CD4-positive, CD25-positive, alpha-beta regulatory T cell (primary cell): ENCODE measurements at regions not wholly inside any gene's neighbourhood (a gene's known extent, or its start where the extent isn't known, plus 50 kb on each side); places are given as distances from the start of the nearest gene placed in this dataset.
A peak's percentile ranks its signal among the peaks of the same experiment; 100 is the strongest.

Experiments
- ATAC-seq, 2 donors: fragments of 150-1000 bp; cut with Tn5 transposase; one replicate each; pipeline ENCODE4 v1.10.0; 2021; ENCODE audit warnings: low read depth in 2 of 2, moderate number of reproducible peaks in 2 of 2, moderate library complexity in 1 of 2
- DNase-seq, 3 donors: peaks; one replicate each; pipeline versions ENCODE4 v3.0.0 to v3.0.0-alpha.2; 2012 to 2022; ENCODE audit warnings: mixed read lengths in 1 of 3
- H3K27ac ChIP-seq: one replicate; pipeline ENCODE4 v1.7.0; 2013; ENCODE audit warnings: mild to moderate bottlenecking, low read length; ENCODE audit not compliant: insufficient read depth, poor library complexity, severe bottlenecking
- H3K27me3 ChIP-seq: one replicate; pipeline ENCODE4 v1.7.0; 2013; ENCODE audit warnings: low read length; ENCODE audit not compliant: control insufficient read depth, insufficient read depth
- H3K36me3 ChIP-seq: one replicate; pipeline ENCODE4 v1.7.0; 2013; ENCODE audit warnings: mild to moderate bottlenecking, low read length, moderate library complexity; ENCODE audit not compliant: control insufficient read depth, insufficient read depth
- H3K4me1 ChIP-seq: 2 replicates; pipeline ENCODE4 v1.7.0; 2013; ENCODE audit warnings: mild to moderate bottlenecking, low read length; ENCODE audit not compliant: insufficient read depth, control insufficient read depth, poor library complexity, severe bottlenecking
- H3K4me3 ChIP-seq: one replicate; pipeline ENCODE4 v1.7.0; 2013; ENCODE audit warnings: low read depth, mild to moderate bottlenecking, low read length, moderate library complexity
- H3K9me3 ChIP-seq, 2 experiments: 1 replicate in 1 of 2; 2 replicates in 1 of 2; pipeline ENCODE4 v1.7.0; 2013; ENCODE audit warnings: low read length in 2 of 2, mild to moderate bottlenecking in 1 of 2, moderate library complexity in 1 of 2; ENCODE audit not compliant: control insufficient read depth in 2 of 2
- H3K27ac Mint-ChIP-seq, 3 donors: one replicate each; pipeline ENCODE4 v1.8.0; 2020 to 2022; ENCODE audit warnings: mild to moderate bottlenecking in 3 of 3, mixed read lengths in 3 of 3, moderate library complexity in 2 of 3
- H3K27me3 Mint-ChIP-seq: one replicate; pipeline ENCODE4 v1.8.0; 2022; ENCODE audit warnings: mild to moderate bottlenecking, mixed read lengths
- H3K36me3 Mint-ChIP-seq: one replicate; pipeline ENCODE4 v1.8.0; 2020; ENCODE audit warnings: mixed read lengths
- H3K4me1 Mint-ChIP-seq, 4 donors: one replicate each; pipeline ENCODE4 v1.8.0; 2020 to 2022; ENCODE audit warnings: mixed read lengths in 4 of 4, mild to moderate bottlenecking in 1 of 4
- H3K4me3 Mint-ChIP-seq, 4 donors: one replicate each; pipeline ENCODE4 v1.8.0; 2020 to 2022; ENCODE audit warnings: mild to moderate bottlenecking in 4 of 4, mixed read lengths in 4 of 4, moderate library complexity in 3 of 4
- H3K9me3 Mint-ChIP-seq, 7 donors: one replicate each; pipeline ENCODE4 v1.8.0; 2020 to 2022; ENCODE audit warnings: mixed read lengths in 7 of 7, mild to moderate bottlenecking in 3 of 7, moderate library complexity in 2 of 7

GRCh38 chr2:22198381-22199283, 1074.9 kb downstream of the TDRD15 start:
- DNase-seq (no peak), ATAC-seq (no peak)
- peaks cover under 1 to 18% (median 2%) of the 10 kb centered on the region in 7 donors for H3K9me3 Mint-ChIP-seq
- Histone ChIP-seq H3K27ac (no peak overlapping the region), H3K4me1 (no peaks in the 10 kb centered on the region), H3K9me3 (no peaks in the 10 kb centered on the region), H3K36me3 (no peaks in the 10 kb centered on the region), H3K4me3 (no peak overlapping the region), H3K27me3 (no peaks in the 10 kb centered on the region)
- H3K4me3 Mint-ChIP-seq = no peak overlapping the region
- no peaks in the 10 kb centered on the region for H3K27me3 Mint-ChIP-seq
- no peaks in the 10 kb centered on the region for H3K4me1 Mint-ChIP-seq
- no peaks in the 10 kb centered on the region for H3K36me3 Mint-ChIP-seq
- H3K27ac Mint-ChIP-seq = no peak overlapping the region

- no peak for ATAC-seq
- H3K27me3 Mint-ChIP-seq = no peaks in the 10 kb centered on the region
- no peak overlapping the region for H3K27ac Mint-ChIP-seq
- H3K36me3 ChIP-seq = no peaks in the 10 kb centered on the region
- H3K4me1 ChIP-seq = no peaks in the 10 kb centered on the region
- H3K27ac ChIP-seq = no peak overlapping the region
- H3K9me3 Mint-ChIP-seq = peaks cover 0 to 16% (median 4%) of the 10 kb centered on the region in 7 donors
- H3K4me3 Mint-ChIP-seq = no peak overlapping the region
- no peaks in the 10 kb centered on the region for H3K4me1 Mint-ChIP-seq
- no peaks in the 10 kb centered on the region for H3K36me3 Mint-ChIP-seq
- H3K9me3 ChIP-seq = no peaks in the 10 kb centered on the region
- H3K27me3 ChIP-seq = no peaks in the 10 kb centered on the region
- no peak for DNase-seq
- H3K4me3 ChIP-seq = no peak overlapping the region
Observed at GRCh38 chr2:22199994-22200393, 1076.2 kb downstream of the TDRD15 start.

DNA sequence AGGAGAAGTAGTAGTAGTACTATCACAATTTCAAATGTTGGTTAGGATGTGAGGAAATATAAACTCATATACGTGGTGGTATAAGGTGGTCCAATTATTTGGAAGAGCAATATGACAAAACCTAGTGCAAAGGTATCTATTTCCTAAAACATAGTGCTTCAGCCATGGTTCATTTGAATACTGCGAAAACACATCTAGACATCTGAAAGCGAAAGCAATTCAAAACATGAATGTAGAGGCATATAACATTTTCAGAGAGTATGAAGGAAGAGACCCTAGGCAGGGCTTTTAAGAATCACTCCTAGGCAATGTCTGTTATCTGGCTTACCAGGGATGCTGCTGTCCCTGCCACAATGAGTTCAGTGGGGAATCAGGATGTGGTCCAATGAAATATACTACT, 1085.8 kb downstream of the TDRD15 start:
- ATAC-seq (no peak), DNase-seq (no peak)
- H3K27me3 ChIP-seq = no peaks in the 10 kb centered on the region
- no peak overlapping the region for H3K4me3 ChIP-seq
- Mint-ChIP-seq H3K36me3 (no peaks in the 10 kb centered on the region), H3K9me3 (peaks cover 3 to 35% (median 11%) of the 10 kb centered on the region in 7 donors), H3K27ac (no peak overlapping the region), H3K27me3 (no peaks in the 10 kb centered on the region), H3K4me3 (no peak overlapping the region), H3K4me1 (no peaks in the 10 kb centered on the region)
- no peak overlapping the region for H3K27ac ChIP-seq
- no peaks in the 10 kb centered on the region for H3K4me1 ChIP-seq
- no peaks in the 10 kb centered on the region for H3K9me3 ChIP-seq
- H3K36me3 ChIP-seq = no peaks in the 10 kb centered on the region

DNA sequence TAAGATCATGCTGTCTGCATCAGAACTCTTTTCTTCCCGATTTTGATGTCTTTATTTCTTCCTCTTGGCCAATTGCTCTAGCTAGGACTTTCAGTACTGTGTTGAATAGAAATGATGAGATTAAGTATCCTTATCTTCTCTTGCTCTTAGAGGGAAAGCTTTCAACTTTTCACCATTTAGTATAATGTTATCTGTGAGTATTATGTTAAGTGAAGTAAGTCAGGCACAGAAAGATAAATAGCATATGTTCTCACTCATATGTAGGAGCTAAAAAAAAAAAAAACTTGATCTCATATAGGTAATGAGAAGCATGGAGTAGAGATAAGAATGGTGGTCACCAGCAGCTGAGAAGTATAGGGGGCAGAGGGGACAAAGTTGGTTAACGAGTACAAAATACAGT, 1089.5 kb downstream of the TDRD15 start:
- no peak overlapping the region for H3K27ac ChIP-seq

DNA sequence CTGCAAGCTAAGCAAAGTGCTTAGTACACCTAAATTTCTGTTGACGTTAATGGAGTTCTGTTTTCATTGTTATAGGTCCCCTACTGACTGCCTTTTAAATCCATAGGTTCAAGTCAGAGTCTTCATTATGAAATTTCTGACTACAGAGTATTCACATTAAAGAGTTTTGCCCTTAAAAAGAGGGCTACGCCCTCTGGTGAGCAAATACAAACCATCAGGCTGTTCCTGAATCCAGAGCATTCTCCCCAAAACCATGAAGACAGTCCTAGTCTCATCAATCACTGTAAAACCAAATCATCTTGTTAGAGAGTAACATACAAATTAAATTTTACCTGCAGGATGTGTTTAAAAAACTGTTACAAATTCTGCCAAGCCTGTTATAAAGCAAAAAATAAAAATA, 1091.7 kb downstream of the TDRD15 start:
- Mint-ChIP-seq H3K27ac (no peak overlapping the region), H3K9me3 (peaks cover 0 to 25% (median 10%) of the 10 kb centered on the region in 7 donors), H3K4me1 (no peaks in the 10 kb centered on the region), H3K36me3 (no peaks in the 10 kb centered on the region), H3K4me3 (no peak overlapping the region), H3K27me3 (no peaks in the 10 kb centered on the region)
- Histone ChIP-seq H3K36me3 (no peaks in the 10 kb centered on the region), H3K4me3 (no peak overlapping the region), H3K9me3 (peaks cover 0 to 3% of the 10 kb centered on the region in 2 experiments), H3K4me1 (no peaks in the 10 kb centered on the region), H3K27ac (no peak overlapping the region), H3K27me3 (no peaks in the 10 kb centered on the region)
- DNase-seq (no peak), ATAC-seq (no peak)

More for the DNA sequence above, 1089.5 kb downstream of the TDRD15 start:
- H3K9me3 Mint-ChIP-seq = peaks cover under 1 to 25% (median 10%) of the 10 kb centered on the region in 7 donors
- H3K36me3 Mint-ChIP-seq = no peaks in the 10 kb centered on the region
- Histone ChIP-seq H3K27me3 (no peaks in the 10 kb centered on the region), H3K4me3 (no peak overlapping the region), H3K36me3 (no peaks in the 10 kb centered on the region), H3K4me1 (no peaks in the 10 kb centered on the region), H3K9me3 (no peaks in the 10 kb centered on the region)
- no peak overlapping the region for H3K27ac Mint-ChIP-seq
- H3K4me3 Mint-ChIP-seq = no peak overlapping the region
- ATAC-seq = no peak
- no peaks in the 10 kb centered on the region for H3K27me3 Mint-ChIP-seq
- no peak for DNase-seq
- H3K4me1 Mint-ChIP-seq = no peaks in the 10 kb centered on the region

- no peaks in the 10 kb centered on the region for H3K27me3 ChIP-seq
- H3K9me3 Mint-ChIP-seq = peaks cover 0 to 27% (median 13%) of the 10 kb centered on the region in 7 donors
- H3K4me1 ChIP-seq = no peaks in the 10 kb centered on the region
- H3K9me3 ChIP-seq = peaks cover 0 to 3% of the 10 kb centered on the region in 2 experiments
- no peak overlapping the region for H3K27ac Mint-ChIP-seq
- no peak for DNase-seq
- ATAC-seq = no peak
- no peaks in the 10 kb centered on the region for H3K4me1 Mint-ChIP-seq
- H3K4me3 Mint-ChIP-seq = no peak overlapping the region
- no peaks in the 10 kb centered on the region for H3K36me3 ChIP-seq
- no peaks in the 10 kb centered on the region for H3K36me3 Mint-ChIP-seq
- H3K4me3 ChIP-seq = no peak overlapping the region
- no peaks in the 10 kb centered on the region for H3K27me3 Mint-ChIP-seq
- H3K27ac ChIP-seq = no peak overlapping the region
Observed at GRCh38 chr2:22217881-22218280, 1094.1 kb downstream of the TDRD15 start.

- no peaks in the 10 kb centered on the region for H3K36me3 Mint-ChIP-seq
- Histone ChIP-seq H3K27me3 (no peaks in the 10 kb centered on the region), H3K4me3 (no peak overlapping the region), H3K4me1 (no peaks in the 10 kb centered on the region), H3K27ac (no peak overlapping the region), H3K36me3 (no peaks in the 10 kb centered on the region), H3K9me3 (peaks cover 0 to 3% of the 10 kb centered on the region in 2 experiments)
- DNase-seq = no peak
- H3K4me3 Mint-ChIP-seq = no peak overlapping the region
- no peak overlapping the region for H3K27ac Mint-ChIP-seq
- no peaks in the 10 kb centered on the region for H3K27me3 Mint-ChIP-seq
- no peak for ATAC-seq
- peaks cover 0 to 41% (median 6%) of the 10 kb centered on the region in 7 donors for H3K9me3 Mint-ChIP-seq
- H3K4me1 Mint-ChIP-seq = no peaks in the 10 kb centered on the region
Observed at GRCh38 chr2:22221006-22221405, 1097.2 kb downstream of the TDRD15 start.

DNA sequence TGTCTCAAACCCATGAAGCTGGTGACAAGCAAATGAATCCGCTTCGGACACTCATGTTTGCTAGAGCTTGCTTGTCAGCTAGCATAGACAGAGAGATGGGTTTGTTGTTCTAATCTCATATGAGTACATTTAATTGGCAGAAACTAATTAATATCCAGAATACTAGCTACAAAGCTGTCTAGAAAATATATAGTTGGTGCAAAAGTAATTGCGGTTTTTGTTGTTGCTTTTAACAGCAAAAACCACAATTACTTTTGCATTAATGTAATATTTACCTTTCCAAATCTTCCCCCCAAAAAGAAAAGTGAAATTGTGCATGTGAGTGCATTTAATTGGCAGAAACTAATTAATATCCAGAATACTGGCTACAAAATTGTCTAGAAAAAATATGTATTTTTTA, 1115.2 kb downstream of the TDRD15 start:
- no peak overlapping the region for H3K27ac ChIP-seq
- no peaks in the 10 kb centered on the region for H3K27me3 Mint-ChIP-seq
- DNase-seq = no peak
- no peak overlapping the region for H3K27ac Mint-ChIP-seq
- no peaks in the 10 kb centered on the region for H3K36me3 Mint-ChIP-seq
- H3K27me3 ChIP-seq = no peaks in the 10 kb centered on the region
- ATAC-seq = no peak
- no peaks in the 10 kb centered on the region for H3K4me1 Mint-ChIP-seq
- no peak overlapping the region for H3K4me3 ChIP-seq
- H3K4me3 Mint-ChIP-seq = peak overlapping the region in 1 of 4 donors; percentile 38
- H3K4me1 ChIP-seq = no peaks in the 10 kb centered on the region
- no peaks in the 10 kb centered on the region for H3K36me3 ChIP-seq
- H3K9me3 Mint-ChIP-seq = peaks cover 0 to 23% (median 3%) of the 10 kb centered on the region in 7 donors
- no peaks in the 10 kb centered on the region for H3K9me3 ChIP-seq
